GM18907 (cell line): ENCODE measurements at regions not wholly inside any gene's neighbourhood (a gene's known extent, or its start where the extent isn't known, plus 50 kb on each side); places are given as distances from the start of the nearest gene placed in this dataset.
A peak's percentile ranks its signal among the peaks of the same experiment; 100 is the strongest.
"Not testable (repeated sequence)": the region's sequence is repeated elsewhere in the genome, so short reads cannot be mapped to it uniquely, and the experiment has no call there.

ENCODE experiments used
- ATAC-seq: cut with Tn5 transposase; IDR thresholded peaks from one replicate; pipeline ENCODE4 v1.9.1; 2021; ENCODE audit warnings: mild to moderate bottlenecking, moderate library complexity; ENCODE audit not compliant: unreplicated experiment

- ATAC-seq = no peak
These were observed 103.8 kb upstream of the LANCL2 start for GRCh38 chr7:55261386-55261770.

GRCh38 chr7:55265328-55265727, 99.8 kb upstream of the LANCL2 start:
- ATAC-seq = not testable (repeated sequence)

GRCh38 chr7:55265836-55266642, 99.1 kb upstream of the LANCL2 start:
- no peak for ATAC-seq

DNA sequence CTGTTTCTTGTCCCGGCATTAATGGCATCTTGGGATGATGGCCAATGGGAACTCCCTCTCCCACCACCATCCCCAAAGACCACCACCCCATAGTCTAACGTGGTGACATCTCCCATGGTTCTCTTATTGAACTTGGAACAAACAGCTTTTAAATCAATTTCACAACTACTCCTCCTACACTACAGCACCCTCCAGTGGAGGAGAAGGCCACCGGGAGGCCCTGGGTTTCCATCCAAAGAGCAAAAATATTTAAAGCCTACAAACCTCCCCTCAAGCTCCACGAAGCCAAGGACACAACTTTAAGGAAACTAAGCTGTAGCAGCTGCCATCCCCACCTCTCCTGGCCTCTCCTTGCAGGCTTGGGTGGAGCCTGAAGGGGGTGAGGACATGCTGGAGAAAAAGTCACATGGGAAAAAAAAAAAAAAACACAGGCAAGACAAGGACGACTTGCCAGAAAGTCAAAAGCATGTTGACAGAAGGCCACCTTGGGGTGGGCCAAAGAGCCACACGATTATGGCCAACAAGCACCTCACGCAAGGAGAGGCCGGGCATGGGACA, 94.0 kb upstream of the LANCL2 start:
- ATAC-seq = no peak

GRCh38 chr7:55271661-55272060, 93.5 kb upstream of the LANCL2 start:
- ATAC-seq = no peak

DNA sequence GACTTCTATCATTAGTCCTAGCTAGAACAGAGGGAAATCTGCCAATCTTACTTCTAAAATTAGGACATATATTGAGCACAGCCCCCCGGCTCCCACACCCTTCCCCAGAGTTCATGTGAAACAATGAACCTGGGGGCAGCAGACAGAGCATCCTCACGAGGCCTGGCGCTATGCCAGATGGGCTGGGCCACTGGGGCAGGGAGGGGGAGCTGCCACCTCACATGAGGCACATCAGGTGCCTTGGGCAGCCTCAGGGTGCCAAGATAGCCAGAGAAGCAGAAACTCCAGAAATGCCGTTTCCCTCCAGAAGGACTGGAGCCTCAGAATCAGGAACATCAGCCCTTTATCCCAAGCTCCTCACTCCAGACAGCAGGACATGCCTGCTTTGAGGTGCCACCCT, 92.8 kb upstream of the LANCL2 start:
- no peak for ATAC-seq

DNA sequence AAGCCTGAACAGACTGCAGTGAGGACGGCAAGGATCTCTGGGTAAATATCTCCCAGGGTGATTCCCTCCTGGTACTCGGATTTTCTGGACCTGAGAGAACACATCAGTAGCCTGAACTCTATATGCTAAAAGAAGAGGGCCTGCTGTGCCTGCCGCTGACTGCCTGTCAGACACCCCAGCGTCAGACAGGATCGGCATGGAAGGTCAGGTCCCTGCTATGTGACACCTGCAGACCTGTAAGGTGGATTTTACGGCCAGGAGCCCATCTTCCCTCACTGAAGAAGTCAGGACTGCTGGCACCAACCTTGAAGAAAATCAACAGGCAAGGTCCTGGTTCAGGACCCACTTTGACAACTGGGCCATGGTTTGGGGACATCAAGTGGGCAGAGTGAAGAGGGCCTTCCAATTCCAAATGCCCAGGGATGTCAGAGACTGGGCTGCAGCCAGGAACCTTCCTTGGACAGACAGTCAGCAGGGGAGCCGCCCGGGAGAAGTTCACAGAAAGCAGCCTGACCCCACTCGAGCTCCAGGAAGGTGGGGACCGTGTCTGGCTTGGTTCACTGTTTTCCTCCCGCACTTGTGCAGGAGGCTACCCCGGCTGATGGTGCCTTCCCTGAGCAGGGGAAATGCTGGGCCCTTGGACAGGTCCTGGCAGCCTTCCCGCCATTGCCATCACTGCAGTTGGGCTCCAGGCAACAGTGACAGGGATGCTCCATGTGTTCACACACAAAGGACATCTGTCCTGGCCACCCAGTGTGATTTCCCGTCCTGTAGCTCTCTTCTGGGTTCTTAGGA, 91.8 kb upstream of the LANCL2 start:
- no peak for ATAC-seq

GRCh38 chr7:55274156-55274555, 91.0 kb upstream of the LANCL2 start:
- no peak for ATAC-seq

- ATAC-seq = no peak
These were observed 89.6 kb upstream of the LANCL2 start for GRCh38 chr7:55275291-55276200.

DNA sequence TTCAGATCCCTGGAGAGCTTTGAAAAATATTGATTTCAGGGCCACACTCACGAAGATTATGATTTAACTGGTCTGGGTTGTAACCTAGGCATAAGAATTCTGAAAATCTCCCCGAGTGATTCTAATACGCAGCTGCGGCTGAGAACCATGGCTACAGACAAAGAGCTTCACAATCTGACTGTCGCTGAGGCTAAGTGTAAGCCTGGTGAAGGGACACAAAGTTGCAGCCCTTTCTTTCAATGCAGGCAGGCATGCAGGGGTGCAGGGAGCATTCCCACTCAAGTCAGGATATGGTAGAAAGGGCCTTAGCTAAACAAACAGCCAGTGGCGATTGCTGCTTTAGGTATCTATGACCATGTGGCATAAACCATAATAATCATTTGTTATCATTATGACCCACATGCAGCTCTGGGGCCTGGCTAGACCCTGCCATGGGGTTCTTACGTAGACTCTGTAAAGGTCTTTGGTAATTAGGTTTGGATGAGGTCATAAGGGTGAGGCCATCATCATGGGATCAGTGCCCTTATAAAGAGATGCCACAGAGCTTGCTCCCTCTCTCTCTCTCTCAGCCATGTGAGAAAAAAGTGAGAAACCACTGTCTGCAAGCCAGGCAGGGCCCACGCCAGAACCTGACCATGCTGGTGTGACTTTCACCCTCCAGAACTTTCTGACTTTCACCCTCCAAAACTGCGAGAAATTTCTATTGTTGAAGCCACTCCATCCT, 88.4 kb upstream of the LANCL2 start:
- ATAC-seq = no peak

DNA sequence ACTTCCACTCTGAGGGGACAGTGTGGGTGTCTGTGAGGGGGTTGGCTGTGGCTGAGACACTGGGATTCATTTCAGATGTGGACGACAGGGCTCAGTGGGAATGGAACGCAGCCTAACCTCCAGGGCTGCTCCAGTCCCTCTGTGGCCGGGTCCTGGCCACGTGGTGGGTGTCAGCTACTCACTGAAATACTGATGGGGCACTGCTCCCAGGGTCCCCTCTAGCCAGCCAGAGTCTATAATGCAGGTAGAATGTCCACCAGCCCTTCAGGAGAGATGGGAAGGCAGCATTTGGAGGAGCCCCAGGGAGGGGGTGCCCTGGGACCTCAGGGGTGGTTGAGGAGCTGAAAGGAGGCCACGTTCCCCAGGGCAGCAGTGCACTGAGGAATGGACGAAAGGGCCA, 87.2 kb upstream of the LANCL2 start:
- ATAC-seq = no peak

- ATAC-seq = no peak
These were observed 86.8 kb upstream of the LANCL2 start for GRCh38 chr7:55278321-55278720.

GRCh38 chr7:55279080-55279845, 85.9 kb upstream of the LANCL2 start:
- no peak for ATAC-seq

GRCh38 chr7:55280031-55280454, 85.1 kb upstream of the LANCL2 start:
- peak; percentile 95 for ATAC-seq

DNA sequence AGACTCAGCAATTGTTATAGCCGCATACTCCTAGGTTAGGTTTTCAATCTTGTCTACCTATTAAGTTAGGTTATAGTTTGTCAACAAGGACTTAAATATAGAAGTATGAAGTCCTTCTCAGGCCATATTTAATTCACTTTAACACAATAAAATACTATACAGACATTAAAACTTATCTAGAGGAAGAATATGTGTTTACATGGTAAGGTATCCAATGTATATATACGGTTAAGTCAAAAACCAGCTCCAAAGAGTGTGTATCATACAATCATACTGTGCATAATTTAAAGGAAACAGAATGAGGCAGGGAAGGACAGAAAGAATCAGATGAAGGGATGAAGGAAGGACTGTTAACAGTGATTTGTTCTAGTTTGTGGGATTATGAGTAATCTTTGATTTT, 79.5 kb upstream of the LANCL2 start:
- ATAC-seq = no peak

GRCh38 chr7:55286666-55287065, 78.5 kb upstream of the LANCL2 start:
- no peak for ATAC-seq

DNA sequence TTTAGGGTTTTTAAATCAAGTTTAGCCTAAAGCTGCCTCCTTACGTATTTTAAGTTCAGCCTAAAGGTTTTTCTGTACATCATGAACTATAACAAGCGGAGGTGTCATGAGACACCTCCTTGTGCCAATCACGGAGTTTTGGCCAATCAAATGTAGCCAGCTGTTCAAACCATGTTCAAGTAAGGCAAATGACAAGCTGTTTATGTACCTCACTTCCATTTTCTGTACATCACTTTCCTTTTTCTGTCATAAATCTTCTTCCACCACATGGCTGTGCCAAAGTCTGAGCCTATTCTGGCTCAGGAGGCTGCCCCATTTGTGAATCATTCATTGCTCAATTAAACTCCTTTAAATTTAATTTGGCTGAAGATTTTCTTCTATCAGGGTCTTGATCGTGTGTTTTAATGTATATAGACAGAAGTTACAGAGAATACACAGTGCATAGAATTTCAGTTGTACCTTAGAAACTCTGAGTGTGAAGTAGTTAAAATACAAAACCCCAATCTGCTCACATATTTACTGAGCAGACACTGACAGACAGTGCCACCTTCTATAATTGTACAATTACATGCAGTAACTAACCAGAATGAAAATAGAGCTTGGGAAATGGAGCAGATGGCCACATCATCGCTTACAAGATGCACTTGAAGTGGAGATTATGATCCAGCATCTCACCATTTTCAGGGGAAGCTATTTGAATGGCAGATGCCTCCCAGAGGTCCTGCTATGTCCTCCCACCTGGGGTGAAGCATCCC, 76.9 kb upstream of the LANCL2 start:
- no peak for ATAC-seq

- ATAC-seq = no peak
These were observed 69.1 kb upstream of the LANCL2 start for GRCh38 chr7:55296070-55296469.
